ENCODE measurements at regions not wholly inside any gene's neighbourhood (a gene's known extent, or its start where the extent isn't known, plus 50 kb on each side); places are given as distances from the start of the nearest gene placed in this dataset.

- TF ChIP-seq CTCF (IDR thresholded peaks at IDR 0.05) (no peak), POLR2A (IDR thresholded peaks at IDR 0.05) (no peak)
These were observed 395.7 kb upstream of the ST6GAL2 start for GRCh38 chr2:107281637-107282036.

Data from esophagus squamous epithelium (tissue), 4 donors.